Superior temporal gyrus (tissue), 1 donor: ENCODE measurements at regions not wholly inside any gene's neighbourhood (a gene's known extent, or its start where the extent isn't known, plus 50 kb on each side); places are given as distances from the start of the nearest gene placed in this dataset.

ENCODE experiments used
- DNase-seq: peaks from one replicate; pipeline ENCODE4 v3.0.0-alpha.2; 2016; ENCODE audit errors: extremely low spot score

GRCh38 chr16:50469744-50470321, 78.4 kb upstream of the NKD1 start:
- DNase-seq, result no peak

- DNase-seq, result no peak
Measured at GRCh38 chr16:50469121-50469743, 79.0 kb upstream of the NKD1 start.

GRCh38 chr16:50468749-50469078, 79.5 kb upstream of the NKD1 start:
- no peak for DNase-seq

GRCh38 chr16:50467943-50468748, 80.0 kb upstream of the NKD1 start:
- no peak for DNase-seq

- DNase-seq, result no peak
Measured at GRCh38 chr16:50467559-50467942, 80.6 kb upstream of the NKD1 start.

- DNase-seq, result no peak
Measured at GRCh38 chr16:50466170-50466569, 82.0 kb upstream of the NKD1 start.

- DNase-seq, result no peak
Measured at GRCh38 chr16:50464325-50465290, 83.6 kb upstream of the NKD1 start.

GRCh38 chr16:50463581-50464324, 84.4 kb upstream of the NKD1 start:
- no peak for DNase-seq

- DNase-seq, result no peak
Measured at GRCh38 chr16:50462793-50463507, 85.2 kb upstream of the NKD1 start.

GRCh38 chr16:50461400-50461760, 86.8 kb upstream of the NKD1 start:
- no peak for DNase-seq

- no peak for DNase-seq
Measured at GRCh38 chr16:50460538-50461399, 87.4 kb upstream of the NKD1 start.

GRCh38 chr16:50459496-50460080, 88.6 kb upstream of the NKD1 start:
- no peak for DNase-seq

GRCh38 chr16:50458667-50459495, 89.3 kb upstream of the NKD1 start:
- no peak for DNase-seq

GRCh38 chr16:50457979-50458491, 89.2 kb upstream of the BRD7 start:
- no peak for DNase-seq

- no peak for DNase-seq
Measured at GRCh38 chr16:50457423-50457822, 88.6 kb upstream of the BRD7 start.

GRCh38 chr16:50455288-50455845, 86.6 kb upstream of the BRD7 start:
- DNase-seq, result no peak

- no peak for DNase-seq
Measured at GRCh38 chr16:50453446-50453845, 84.7 kb upstream of the BRD7 start.

- no peak for DNase-seq
Measured at GRCh38 chr16:50451951-50452508, 83.2 kb upstream of the BRD7 start.
